ENCODE measurements at regions not wholly inside any gene's neighbourhood (a gene's known extent, or its start where the extent isn't known, plus 50 kb on each side); places are given as distances from the start of the nearest gene placed in this dataset.

DNA sequence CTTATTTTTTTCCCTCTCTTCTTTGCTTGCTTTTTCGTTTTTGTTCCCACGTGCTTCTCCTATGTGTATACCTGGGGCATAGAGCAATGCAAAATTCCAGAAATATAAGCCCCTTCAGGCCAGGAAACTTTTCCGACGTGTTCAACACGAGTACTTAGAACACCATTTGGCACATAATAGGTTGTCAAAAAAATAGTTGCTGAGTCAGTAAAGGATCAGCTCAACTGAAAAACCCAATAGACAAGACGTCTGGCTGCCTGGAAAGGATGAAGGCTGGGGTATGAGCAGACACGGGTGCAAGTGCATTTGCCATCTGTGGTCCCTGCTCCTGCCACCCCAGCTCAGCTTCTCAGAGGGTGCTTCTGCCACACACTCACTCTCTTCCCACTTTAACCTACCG is 823.0 kb upstream of the SOX11 start:
- Histone ChIP-seq H3K4me3 (ENCODE audit: low read length in 2 of 2) (no peak overlapping the region), H3K27ac (ENCODE audit: low read depth in 2 of 2, low read length in 2 of 2) (no peak overlapping the region), H3K27me3 (ENCODE audit: control insufficient read depth in 2 of 2, insufficient read depth in 2 of 2, low read length in 2 of 2) (no peaks in the 10 kb centered on the region), H3K9me3 (ENCODE audit: control insufficient read depth in 2 of 2, low read length in 2 of 2) (no peaks in the 10 kb centered on the region), H3K4me1 (ENCODE audit: control insufficient read depth in 2 of 2, insufficient read depth in 2 of 2, low read length in 2 of 2) (no peaks in the 10 kb centered on the region), H3K36me3 (ENCODE audit: control insufficient read depth in 2 of 2, insufficient read depth in 2 of 2, low read length in 2 of 2) (no peaks in the 10 kb centered on the region), H3K9ac (ENCODE audit: low read depth in 1 of 2, low read length in 2 of 2) (no peak overlapping the region)

DNA sequence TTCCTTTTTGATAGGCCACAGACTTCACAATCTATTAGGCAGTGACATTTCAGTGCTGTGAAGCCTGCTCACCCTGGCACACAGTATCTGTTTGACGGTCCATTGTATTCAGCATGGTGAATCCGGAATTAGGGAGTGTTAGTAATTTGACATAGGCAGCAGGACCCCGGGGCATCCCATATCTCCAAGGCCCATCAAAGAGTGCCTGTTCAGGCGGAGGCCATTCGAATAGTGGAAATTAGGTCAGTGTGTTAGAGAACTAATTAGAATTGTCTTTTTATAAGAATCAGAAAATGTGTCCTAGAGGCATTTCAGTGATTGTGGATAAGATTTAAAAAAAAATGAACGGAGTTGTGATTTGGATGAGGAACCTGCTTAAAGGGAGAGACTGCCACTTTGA is 818.8 kb upstream of the SOX11 start:
- Histone ChIP-seq H3K4me1 (ENCODE audit: control insufficient read depth in 2 of 2, insufficient read depth in 2 of 2, low read length in 2 of 2) (no peaks in the 10 kb centered on the region), H3K27ac (ENCODE audit: low read depth in 2 of 2, low read length in 2 of 2) (no peak overlapping the region), H3K27me3 (ENCODE audit: control insufficient read depth in 2 of 2, insufficient read depth in 2 of 2, low read length in 2 of 2) (no peaks in the 10 kb centered on the region), H3K9me3 (ENCODE audit: control insufficient read depth in 2 of 2, low read length in 2 of 2) (no peaks in the 10 kb centered on the region), H3K36me3 (ENCODE audit: control insufficient read depth in 2 of 2, insufficient read depth in 2 of 2, low read length in 2 of 2) (no peaks in the 10 kb centered on the region), H3K4me3 (ENCODE audit: low read length in 2 of 2) (no peak overlapping the region), H3K9ac (ENCODE audit: low read depth in 1 of 2, low read length in 2 of 2) (no peak overlapping the region)

DNA sequence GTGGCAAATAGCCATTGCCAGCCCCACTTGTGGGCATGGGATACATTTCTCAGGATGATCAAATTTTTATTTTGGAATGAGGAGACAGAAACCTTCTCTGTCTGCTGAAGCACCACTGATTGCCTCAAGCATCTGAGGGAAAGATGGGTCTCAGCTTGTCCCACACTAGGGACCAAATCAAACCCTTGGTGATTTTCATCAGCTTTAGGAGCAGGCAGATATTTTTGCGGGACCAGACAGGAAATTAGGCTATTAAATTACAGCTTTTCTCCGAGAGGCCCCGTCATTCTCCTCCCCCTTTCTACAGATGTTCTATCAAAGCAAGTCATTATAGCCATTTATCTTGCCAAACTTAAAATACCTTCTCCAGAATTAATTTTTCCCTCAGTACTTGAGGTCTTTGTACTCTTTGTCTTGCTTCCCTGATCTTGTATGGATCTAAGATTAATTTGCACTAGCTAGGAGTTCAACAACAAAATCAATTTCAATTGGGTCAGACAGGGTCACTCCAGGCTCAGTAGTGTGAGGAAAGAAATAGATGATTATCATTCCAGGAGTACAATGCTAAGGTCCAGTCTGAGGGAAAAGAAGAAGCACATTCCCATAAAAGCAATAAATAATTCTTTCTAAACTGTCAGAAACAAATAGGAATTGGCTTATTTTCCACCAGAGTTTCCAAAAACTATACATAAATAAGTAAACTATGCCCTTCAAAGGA is 818.1 kb upstream of the SOX11 start:
- H3K9ac ChIP-seq (ENCODE audit: low read depth in 1 of 2, low read length in 2 of 2) = no peak overlapping the region
- no peaks in the 10 kb centered on the region for H3K36me3 ChIP-seq (ENCODE audit: control insufficient read depth in 2 of 2, insufficient read depth in 2 of 2, low read length in 2 of 2)
- no peak overlapping the region for H3K27ac ChIP-seq (ENCODE audit: low read depth in 2 of 2, low read length in 2 of 2)

DNA sequence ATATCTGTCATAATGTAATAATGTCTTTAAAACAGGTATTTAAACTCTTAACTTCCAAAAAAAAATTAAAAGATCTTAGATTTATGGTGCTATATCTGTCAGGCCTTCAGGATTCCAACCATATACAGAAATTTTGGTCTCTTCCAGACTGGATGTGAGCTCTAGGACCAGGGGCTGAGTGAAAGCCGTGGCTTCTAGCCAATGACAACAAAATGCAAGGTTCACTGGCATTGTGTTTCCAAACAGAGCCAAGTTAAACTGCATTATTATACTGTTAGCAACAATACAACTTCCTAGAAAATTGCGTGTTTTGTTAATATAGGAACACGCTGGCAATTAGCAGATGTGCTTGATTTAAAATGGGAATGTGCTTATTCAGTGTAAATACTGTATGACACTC is 809.8 kb upstream of the SOX11 start:
- H3K27ac ChIP-seq (ENCODE audit: low read depth in 2 of 2, low read length in 2 of 2) = no peak overlapping the region
- no peak overlapping the region for H3K9ac ChIP-seq (ENCODE audit: low read depth in 1 of 2, low read length in 2 of 2)
- no peaks in the 10 kb centered on the region for H3K9me3 ChIP-seq (ENCODE audit: control insufficient read depth in 2 of 2, low read length in 2 of 2)
- no peaks in the 10 kb centered on the region for H3K36me3 ChIP-seq (ENCODE audit: control insufficient read depth in 2 of 2, insufficient read depth in 2 of 2, low read length in 2 of 2)
- H3K4me3 ChIP-seq (ENCODE audit: low read length in 2 of 2) = no peak overlapping the region
- H3K4me1 ChIP-seq (ENCODE audit: control insufficient read depth in 2 of 2, insufficient read depth in 2 of 2, low read length in 2 of 2) = no peaks in the 10 kb centered on the region
- no peaks in the 10 kb centered on the region for H3K27me3 ChIP-seq (ENCODE audit: control insufficient read depth in 2 of 2, insufficient read depth in 2 of 2, low read length in 2 of 2)

More for the DNA sequence above, 818.1 kb upstream of the SOX11 start:
- H3K4me3 ChIP-seq (ENCODE audit: low read length in 2 of 2) = no peak overlapping the region
- no peaks in the 10 kb centered on the region for H3K4me1 ChIP-seq (ENCODE audit: control insufficient read depth in 2 of 2, insufficient read depth in 2 of 2, low read length in 2 of 2)
- no peaks in the 10 kb centered on the region for H3K27me3 ChIP-seq (ENCODE audit: control insufficient read depth in 2 of 2, insufficient read depth in 2 of 2, low read length in 2 of 2)
- no peaks in the 10 kb centered on the region for H3K9me3 ChIP-seq (ENCODE audit: control insufficient read depth in 2 of 2, low read length in 2 of 2)

DNA sequence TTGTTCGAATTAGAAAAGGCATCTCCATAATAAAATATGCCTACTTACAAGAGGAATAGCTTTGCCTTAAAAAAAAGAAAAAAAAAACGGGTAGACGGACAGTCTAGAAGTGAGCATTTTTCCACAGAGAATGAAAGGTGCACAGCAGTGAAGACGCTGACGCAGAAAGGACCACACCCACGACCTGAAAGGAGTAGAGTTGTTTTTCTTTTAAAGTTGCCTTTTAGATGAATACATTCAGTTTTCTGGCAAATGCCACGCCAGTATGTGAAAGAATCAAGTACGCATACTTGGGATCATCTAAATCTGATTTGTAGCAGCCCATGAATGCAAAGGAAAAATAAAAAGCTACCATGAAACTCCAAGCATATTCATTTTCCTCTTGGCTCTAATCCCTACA is 809.2 kb upstream of the SOX11 start:
- no peaks in the 10 kb centered on the region for H3K27me3 ChIP-seq (ENCODE audit: control insufficient read depth in 2 of 2, insufficient read depth in 2 of 2, low read length in 2 of 2)
- H3K9me3 ChIP-seq (ENCODE audit: control insufficient read depth in 2 of 2, low read length in 2 of 2) = no peaks in the 10 kb centered on the region
- H3K4me1 ChIP-seq (ENCODE audit: control insufficient read depth in 2 of 2, insufficient read depth in 2 of 2, low read length in 2 of 2) = no peaks in the 10 kb centered on the region
- no peak overlapping the region for H3K27ac ChIP-seq (ENCODE audit: low read depth in 2 of 2, low read length in 2 of 2)
- no peak overlapping the region for H3K4me3 ChIP-seq (ENCODE audit: low read length in 2 of 2)
- no peak overlapping the region for H3K9ac ChIP-seq (ENCODE audit: low read depth in 1 of 2, low read length in 2 of 2)
- H3K36me3 ChIP-seq (ENCODE audit: control insufficient read depth in 2 of 2, insufficient read depth in 2 of 2, low read length in 2 of 2) = no peaks in the 10 kb centered on the region

DNA sequence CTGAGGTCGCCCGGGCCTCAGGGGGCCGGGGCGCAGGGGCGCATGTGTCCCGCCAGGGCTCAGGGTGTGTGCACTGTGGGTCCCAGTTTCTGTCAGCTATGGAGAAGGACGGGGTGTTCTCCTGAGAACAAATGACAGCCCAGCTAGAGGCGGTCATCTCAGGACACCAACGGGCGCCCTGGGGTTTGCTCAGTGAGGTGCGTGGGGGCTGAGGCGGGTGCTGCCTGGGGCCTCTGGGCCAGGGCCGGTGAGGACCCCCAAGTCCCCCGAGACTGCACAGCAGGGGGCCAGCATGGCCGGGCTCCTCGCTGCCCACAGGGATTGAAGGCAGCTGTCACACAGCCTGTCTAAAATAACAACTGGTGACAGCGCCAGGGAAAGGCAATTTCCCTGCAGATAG is 808.8 kb upstream of the SOX11 start:
- no peaks in the 10 kb centered on the region for H3K27me3 ChIP-seq (ENCODE audit: control insufficient read depth in 2 of 2, insufficient read depth in 2 of 2, low read length in 2 of 2)
- H3K4me1 ChIP-seq (ENCODE audit: control insufficient read depth in 2 of 2, insufficient read depth in 2 of 2, low read length in 2 of 2) = no peaks in the 10 kb centered on the region
- no peaks in the 10 kb centered on the region for H3K36me3 ChIP-seq (ENCODE audit: control insufficient read depth in 2 of 2, insufficient read depth in 2 of 2, low read length in 2 of 2)
- no peak overlapping the region for H3K4me3 ChIP-seq (ENCODE audit: low read length in 2 of 2)
- no peak overlapping the region for H3K27ac ChIP-seq (ENCODE audit: low read depth in 2 of 2, low read length in 2 of 2)
- H3K9ac ChIP-seq (ENCODE audit: low read depth in 1 of 2, low read length in 2 of 2) = no peak overlapping the region
- no peaks in the 10 kb centered on the region for H3K9me3 ChIP-seq (ENCODE audit: control insufficient read depth in 2 of 2, low read length in 2 of 2)

DNA sequence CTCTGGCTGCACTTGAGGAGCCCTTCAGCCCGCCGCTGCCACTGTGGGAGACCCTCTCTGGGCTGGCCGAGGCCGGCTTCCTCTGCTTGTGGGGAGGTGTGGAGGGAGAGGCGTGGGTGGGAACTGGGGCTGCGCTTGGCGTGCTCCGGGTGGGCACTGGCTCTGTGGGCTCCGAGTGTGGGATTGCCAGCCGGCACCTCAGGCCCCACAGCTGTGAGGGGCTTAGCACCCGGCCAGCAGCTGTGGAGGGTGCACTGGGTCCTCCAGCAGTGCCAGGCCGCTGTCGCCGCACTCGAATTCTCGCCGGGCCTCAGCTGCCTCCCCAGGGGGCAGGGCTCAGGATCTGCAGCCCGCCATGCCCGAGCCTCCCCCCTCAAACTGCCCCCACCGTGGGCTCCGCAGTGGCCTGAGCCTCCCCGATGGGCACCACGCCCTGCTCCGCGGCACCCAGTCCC is 808.0 kb upstream of the SOX11 start:
- H3K27ac ChIP-seq (ENCODE audit: low read depth in 2 of 2, low read length in 2 of 2) = no peak overlapping the region

DNA sequence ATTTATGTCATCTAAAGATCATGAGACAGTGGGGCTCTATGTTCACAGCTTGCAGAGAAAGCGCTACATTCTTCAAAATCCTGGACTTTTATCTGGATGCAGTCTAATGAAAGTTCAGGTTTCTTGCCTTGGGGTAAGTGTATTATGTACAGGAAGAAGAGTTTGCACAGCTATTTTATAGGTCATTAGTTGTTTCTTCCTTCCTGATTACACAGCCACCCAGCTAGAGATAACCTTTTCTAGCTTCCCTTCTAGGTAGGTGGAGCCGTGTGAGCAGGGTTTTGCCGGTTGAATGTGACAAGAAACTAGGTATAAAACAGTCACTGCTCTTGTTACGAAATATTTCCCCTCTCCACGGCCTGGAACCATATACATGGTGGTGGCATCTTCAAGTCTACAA is 800.8 kb upstream of the SOX11 start:
- no peak overlapping the region for H3K9ac ChIP-seq (ENCODE audit: low read depth in 1 of 2, low read length in 2 of 2)
- H3K27ac ChIP-seq (ENCODE audit: low read depth in 2 of 2, low read length in 2 of 2) = no peak overlapping the region
- H3K4me3 ChIP-seq (ENCODE audit: low read length in 2 of 2) = no peak overlapping the region
- no peaks in the 10 kb centered on the region for H3K27me3 ChIP-seq (ENCODE audit: control insufficient read depth in 2 of 2, insufficient read depth in 2 of 2, low read length in 2 of 2)
- no peaks in the 10 kb centered on the region for H3K36me3 ChIP-seq (ENCODE audit: control insufficient read depth in 2 of 2, insufficient read depth in 2 of 2, low read length in 2 of 2)
- H3K9me3 ChIP-seq (ENCODE audit: control insufficient read depth in 2 of 2, low read length in 2 of 2) = no peaks in the 10 kb centered on the region
- no peaks in the 10 kb centered on the region for H3K4me1 ChIP-seq (ENCODE audit: control insufficient read depth in 2 of 2, insufficient read depth in 2 of 2, low read length in 2 of 2)

More for the DNA sequence above, 808.0 kb upstream of the SOX11 start:
- Histone ChIP-seq H3K4me3 (ENCODE audit: low read length in 2 of 2) (no peak overlapping the region), H3K36me3 (ENCODE audit: control insufficient read depth in 2 of 2, insufficient read depth in 2 of 2, low read length in 2 of 2) (no peaks in the 10 kb centered on the region), H3K9ac (ENCODE audit: low read depth in 1 of 2, low read length in 2 of 2) (no peak overlapping the region), H3K27me3 (ENCODE audit: control insufficient read depth in 2 of 2, insufficient read depth in 2 of 2, low read length in 2 of 2) (no peaks in the 10 kb centered on the region), H3K9me3 (ENCODE audit: control insufficient read depth in 2 of 2, low read length in 2 of 2) (no peaks in the 10 kb centered on the region), H3K4me1 (ENCODE audit: control insufficient read depth in 2 of 2, insufficient read depth in 2 of 2, low read length in 2 of 2) (no peaks in the 10 kb centered on the region)

DNA sequence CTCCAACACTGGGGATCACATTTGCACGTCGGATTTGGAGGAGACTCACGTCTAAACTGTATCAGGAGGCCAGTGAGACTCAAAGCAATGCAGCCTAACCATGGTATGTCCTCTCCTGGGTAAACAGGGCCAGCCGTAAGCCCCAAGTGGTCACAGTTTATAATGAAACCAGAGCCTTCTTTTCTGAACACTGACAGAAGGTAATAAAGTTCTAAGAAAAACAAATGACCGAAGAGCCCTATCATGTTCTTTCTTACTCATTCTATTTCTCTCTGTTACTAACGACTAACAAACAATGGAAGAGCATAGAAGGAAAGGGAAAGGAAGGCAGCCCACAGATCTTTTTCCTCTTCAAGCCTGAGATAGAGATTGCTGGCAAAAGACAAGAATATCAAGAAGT is 796.8 kb upstream of the SOX11 start:
- H3K27ac ChIP-seq (ENCODE audit: low read depth in 2 of 2, low read length in 2 of 2) = no peak overlapping the region
- peaks cover 0 to 2% of the 10 kb centered on the region in 2 donors for H3K9me3 ChIP-seq (ENCODE audit: control insufficient read depth in 2 of 2, low read length in 2 of 2)
- no peak overlapping the region for H3K4me3 ChIP-seq (ENCODE audit: low read length in 2 of 2)
- no peaks in the 10 kb centered on the region for H3K4me1 ChIP-seq (ENCODE audit: control insufficient read depth in 2 of 2, insufficient read depth in 2 of 2, low read length in 2 of 2)
- no peaks in the 10 kb centered on the region for H3K27me3 ChIP-seq (ENCODE audit: control insufficient read depth in 2 of 2, insufficient read depth in 2 of 2, low read length in 2 of 2)
- H3K36me3 ChIP-seq (ENCODE audit: control insufficient read depth in 2 of 2, insufficient read depth in 2 of 2, low read length in 2 of 2) = no peaks in the 10 kb centered on the region
- no peak overlapping the region for H3K9ac ChIP-seq (ENCODE audit: low read depth in 1 of 2, low read length in 2 of 2)

DNA sequence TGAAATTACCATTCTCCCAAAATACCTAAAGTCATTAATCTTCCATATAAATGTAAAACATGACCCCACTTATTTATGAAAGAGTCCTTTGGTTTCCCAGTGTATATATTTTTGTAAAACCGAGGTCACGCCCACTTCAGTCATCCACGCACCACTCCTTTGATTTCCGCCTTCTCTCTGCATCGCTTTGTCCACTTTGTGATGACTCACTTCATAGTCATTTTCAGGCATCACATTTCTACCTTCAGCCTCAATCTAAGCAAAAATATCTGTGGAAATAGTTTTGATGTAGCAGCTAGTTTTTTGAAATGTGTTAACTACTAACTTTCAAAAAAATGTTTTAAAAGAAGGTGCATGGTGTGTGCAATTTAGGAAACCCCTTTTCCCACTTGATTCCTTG is 793.5 kb upstream of the SOX11 start:
- H3K9me3 ChIP-seq (ENCODE audit: control insufficient read depth in 2 of 2, low read length in 2 of 2) = peaks cover 0 to 2% of the 10 kb centered on the region in 2 donors
- no peaks in the 10 kb centered on the region for H3K4me1 ChIP-seq (ENCODE audit: control insufficient read depth in 2 of 2, insufficient read depth in 2 of 2, low read length in 2 of 2)
- no peaks in the 10 kb centered on the region for H3K27me3 ChIP-seq (ENCODE audit: control insufficient read depth in 2 of 2, insufficient read depth in 2 of 2, low read length in 2 of 2)

More for the DNA sequence above, 793.5 kb upstream of the SOX11 start:
- H3K27ac ChIP-seq (ENCODE audit: low read depth in 2 of 2, low read length in 2 of 2) = no peak overlapping the region
- H3K4me3 ChIP-seq (ENCODE audit: low read length in 2 of 2) = no peak overlapping the region
- no peak overlapping the region for H3K9ac ChIP-seq (ENCODE audit: low read depth in 1 of 2, low read length in 2 of 2)
- no peaks in the 10 kb centered on the region for H3K36me3 ChIP-seq (ENCODE audit: control insufficient read depth in 2 of 2, insufficient read depth in 2 of 2, low read length in 2 of 2)
